ENCODE measurements at regions not wholly inside any gene's neighbourhood (a gene's known extent, or its start where the extent isn't known, plus 50 kb on each side); places are given as distances from the start of the nearest gene placed in this dataset.

- intact Hi-C loops (cut with micrococcal nuclease): no loop called here
These were observed 218.2 kb upstream of the PRICKLE1 start for GRCh38 chr12:42807766-42808165.

GRCh38 chr12:42807251-42807650, 217.7 kb upstream of the PRICKLE1 start:
- intact Hi-C loops (cut with micrococcal nuclease): no loop called here

GRCh38 chr12:42804928-42805327, 215.4 kb upstream of the PRICKLE1 start:
- intact Hi-C loops (cut with micrococcal nuclease): no loop called here

GRCh38 chr12:42802785-42803189, 213.2 kb upstream of the PRICKLE1 start:
- intact Hi-C loops (cut with micrococcal nuclease): no loop called here

GRCh38 chr12:42801271-42801670, 211.7 kb upstream of the PRICKLE1 start:
- intact Hi-C loops (cut with micrococcal nuclease): no loop called here

GRCh38 chr12:42799966-42800365, 210.4 kb upstream of the PRICKLE1 start:
- intact Hi-C loops (cut with micrococcal nuclease): no loop called here

- intact Hi-C loops (cut with micrococcal nuclease): no loop called here
These were observed 209.4 kb upstream of the PRICKLE1 start for GRCh38 chr12:42798811-42799438.

- intact Hi-C loops (cut with micrococcal nuclease): no loop called here
These were observed 205.3 kb upstream of the PRICKLE1 start for GRCh38 chr12:42794806-42795205.

GRCh38 chr12:42793166-42793565, 203.6 kb upstream of the PRICKLE1 start:
- intact Hi-C loops (cut with micrococcal nuclease): no loop called here

- intact Hi-C loops (cut with micrococcal nuclease): no loop called here
These were observed 202.7 kb upstream of the PRICKLE1 start for GRCh38 chr12:42792265-42792664.

- intact Hi-C loops (cut with micrococcal nuclease): no loop called here
These were observed 201.9 kb upstream of the PRICKLE1 start for GRCh38 chr12:42791399-42791798.

- intact Hi-C loops (cut with micrococcal nuclease): no loop called here
These were observed 201.2 kb upstream of the PRICKLE1 start for GRCh38 chr12:42790761-42791151.

GRCh38 chr12:42789808-42790760, 200.5 kb upstream of the PRICKLE1 start:
- intact Hi-C loops (cut with micrococcal nuclease): no loop called here

- intact Hi-C loops (cut with micrococcal nuclease): no loop called here
These were observed 197.0 kb upstream of the PRICKLE1 start for GRCh38 chr12:42786400-42787148.

- intact Hi-C loops (cut with micrococcal nuclease): no loop called here
These were observed 196.4 kb upstream of the PRICKLE1 start for GRCh38 chr12:42785944-42786343.

- intact Hi-C loops (cut with micrococcal nuclease): no loop called here
These were observed 191.1 kb upstream of the PRICKLE1 start for GRCh38 chr12:42780671-42781070.

- intact Hi-C loops (cut with micrococcal nuclease): no loop called here
These were observed 189.8 kb upstream of the PRICKLE1 start for GRCh38 chr12:42779186-42779859.

- intact Hi-C loops (cut with micrococcal nuclease): no loop called here
These were observed 186.8 kb upstream of the PRICKLE1 start for GRCh38 chr12:42776396-42776795.

GRCh38 chr12:42774238-42774637, 184.7 kb upstream of the PRICKLE1 start:
- intact Hi-C loops (cut with micrococcal nuclease): no loop called here

GRCh38 chr12:42770261-42770660, 180.7 kb upstream of the PRICKLE1 start:
- intact Hi-C loops (cut with micrococcal nuclease): no loop called here

GRCh38 chr12:42769455-42769854, 179.9 kb upstream of the PRICKLE1 start:
- intact Hi-C loops (cut with micrococcal nuclease): no loop called here
